Choroid plexus epithelial cell (primary cell): ENCODE measurements at regions not wholly inside any gene's neighbourhood (a gene's known extent, or its start where the extent isn't known, plus 50 kb on each side); places are given as distances from the start of the nearest gene placed in this dataset.
"Not testable (repeated sequence)": the region's sequence is repeated elsewhere in the genome, so short reads cannot be mapped to it uniquely, and the experiment has no call there.

ENCODE experiments used
- DNase-seq: peaks from one replicate; pipeline ENCODE4 v3.0.0-alpha.2; 2010; ENCODE audit warnings: low read depth
- H3K4me3 ChIP-seq: 2 replicates; pipeline ENCODE4 v1.5.1; 2011; ENCODE audit warnings: low read depth, mild to moderate bottlenecking, control low read depth, low read length, moderate library complexity
- TF ChIP-seq, protein P1 (sequence below): conservative IDR thresholded peaks from 2 replicates; pipeline ENCODE4 v1.5.1; 2011; ENCODE audit warnings: low read depth, mild to moderate bottlenecking, control low read depth, inconsistent platforms, low read length, moderate library complexity

DNA sequence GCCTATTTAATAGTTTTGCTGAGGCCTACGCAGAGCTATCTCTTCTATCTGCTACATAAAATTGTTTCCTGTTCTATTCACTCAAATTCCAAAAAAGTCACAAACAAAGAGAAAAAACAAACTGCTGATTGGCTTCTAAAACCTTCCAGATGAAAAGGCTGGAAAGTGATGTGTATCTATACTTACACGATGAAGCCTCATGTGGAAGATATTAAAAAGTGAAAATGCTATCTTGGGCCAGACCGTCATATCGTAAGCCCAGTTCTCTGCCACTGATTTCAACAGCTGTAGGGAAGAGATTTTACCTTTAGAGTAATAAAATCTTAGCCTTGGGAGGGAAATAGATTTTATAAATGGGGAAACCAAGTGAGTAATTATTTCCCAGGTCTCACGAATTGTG lies 394.8 kb downstream of the KIF20B start:
- no peak for DNase-seq
- H3K4me3 ChIP-seq: no peak overlapping the region
- TF ChIP-seq, protein P1, sequence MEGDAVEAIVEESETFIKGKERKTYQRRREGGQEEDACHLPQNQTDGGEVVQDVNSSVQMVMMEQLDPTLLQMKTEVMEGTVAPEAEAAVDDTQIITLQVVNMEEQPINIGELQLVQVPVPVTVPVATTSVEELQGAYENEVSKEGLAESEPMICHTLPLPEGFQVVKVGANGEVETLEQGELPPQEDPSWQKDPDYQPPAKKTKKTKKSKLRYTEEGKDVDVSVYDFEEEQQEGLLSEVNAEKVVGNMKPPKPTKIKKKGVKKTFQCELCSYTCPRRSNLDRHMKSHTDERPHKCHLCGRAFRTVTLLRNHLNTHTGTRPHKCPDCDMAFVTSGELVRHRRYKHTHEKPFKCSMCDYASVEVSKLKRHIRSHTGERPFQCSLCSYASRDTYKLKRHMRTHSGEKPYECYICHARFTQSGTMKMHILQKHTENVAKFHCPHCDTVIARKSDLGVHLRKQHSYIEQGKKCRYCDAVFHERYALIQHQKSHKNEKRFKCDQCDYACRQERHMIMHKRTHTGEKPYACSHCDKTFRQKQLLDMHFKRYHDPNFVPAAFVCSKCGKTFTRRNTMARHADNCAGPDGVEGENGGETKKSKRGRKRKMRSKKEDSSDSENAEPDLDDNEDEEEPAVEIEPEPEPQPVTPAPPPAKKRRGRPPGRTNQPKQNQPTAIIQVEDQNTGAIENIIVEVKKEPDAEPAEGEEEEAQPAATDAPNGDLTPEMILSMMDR: no peak

DNA sequence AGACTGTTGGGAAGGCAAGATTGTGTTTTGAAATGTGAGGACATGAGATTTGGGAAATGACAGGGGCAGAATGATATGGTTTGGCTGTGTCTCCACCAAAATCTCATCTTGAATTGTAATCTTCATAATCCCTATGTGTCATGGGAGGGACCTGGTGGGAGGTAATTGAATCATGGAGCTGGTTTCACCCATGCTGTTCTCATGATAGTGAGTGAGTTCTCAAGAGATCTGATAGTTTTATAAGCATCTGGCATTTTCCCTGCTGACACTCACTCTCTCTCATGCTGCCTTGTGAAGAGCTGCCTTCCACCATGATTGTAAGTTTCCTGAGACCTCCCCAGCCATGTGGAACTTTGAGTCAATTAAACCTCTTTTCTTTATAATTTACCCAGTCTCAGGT lies 406.2 kb downstream of the KIF20B start:
- not testable (repeated sequence) for H3K4me3 ChIP-seq, DNase-seq

DNA sequence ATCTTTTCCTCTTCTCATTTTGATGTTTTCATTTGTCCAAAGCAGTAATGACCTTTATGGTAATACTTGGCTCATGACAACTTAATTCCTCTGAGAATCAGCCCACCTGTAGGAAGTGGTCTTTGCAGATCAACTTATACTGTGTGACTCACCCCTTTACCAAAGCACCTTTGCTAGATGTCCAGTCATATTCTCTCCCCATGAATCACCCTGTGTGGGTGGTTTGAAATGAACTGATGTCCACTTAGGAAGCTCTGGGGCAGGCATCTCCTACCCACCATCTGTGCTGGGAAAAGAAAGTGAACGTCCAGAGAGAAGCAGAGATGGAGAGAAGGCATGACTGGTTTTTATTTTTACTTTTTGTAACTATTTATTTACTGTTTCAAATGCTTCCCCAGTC lies 410.3 kb downstream of the KIF20B start:
- H3K4me3 ChIP-seq: no peak overlapping the region
- peak; percentile 31 for DNase-seq
- TF ChIP-seq, protein P1: no peak

DNA sequence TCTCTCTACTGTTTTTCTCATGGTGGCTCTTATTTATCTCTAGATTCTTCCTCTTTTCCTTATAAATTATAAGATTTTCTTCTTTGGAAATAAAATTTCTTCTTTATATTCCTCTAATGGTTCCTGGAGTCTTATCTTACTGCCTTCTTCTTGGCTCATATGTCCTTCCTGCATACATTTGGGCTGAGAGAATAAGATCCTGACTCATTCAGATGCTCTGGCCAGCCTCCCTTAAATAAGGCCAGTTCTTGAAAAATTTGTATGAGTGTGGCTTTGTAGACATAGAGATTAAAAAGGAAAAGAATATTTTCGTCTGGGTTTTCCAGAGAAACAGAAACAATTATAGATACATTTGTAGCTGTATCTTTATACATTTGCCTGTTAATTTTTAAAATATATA lies 411.3 kb downstream of the KIF20B start:
- DNase-seq: peak; percentile 67
- H3K4me3 ChIP-seq: no peak overlapping the region

DNA sequence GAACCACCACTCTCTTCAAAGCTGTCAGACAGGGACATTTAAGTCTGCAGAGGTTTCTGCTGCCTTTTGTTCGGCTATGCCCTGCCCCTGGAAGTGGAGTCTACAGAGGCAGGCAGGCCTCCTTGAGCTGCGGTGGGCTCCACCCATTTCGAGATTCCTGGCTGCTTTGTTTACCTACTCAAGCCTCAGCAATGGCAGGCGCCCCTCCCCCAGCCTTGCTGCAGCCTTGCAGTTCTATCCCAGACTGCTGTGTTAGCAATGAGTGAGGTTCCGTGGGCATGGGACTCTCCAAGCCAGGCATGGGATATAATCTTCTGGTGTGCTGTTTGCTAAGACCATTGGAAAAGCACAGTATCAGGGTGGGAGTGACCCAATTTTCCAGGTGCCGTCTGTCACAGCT lies 417.2 kb downstream of the KIF20B start:
- not testable (repeated sequence) for H3K4me3 ChIP-seq, DNase-seq

More for the DNA sequence above, 411.3 kb downstream of the KIF20B start:
- TF ChIP-seq, protein P1: no peak

DNA sequence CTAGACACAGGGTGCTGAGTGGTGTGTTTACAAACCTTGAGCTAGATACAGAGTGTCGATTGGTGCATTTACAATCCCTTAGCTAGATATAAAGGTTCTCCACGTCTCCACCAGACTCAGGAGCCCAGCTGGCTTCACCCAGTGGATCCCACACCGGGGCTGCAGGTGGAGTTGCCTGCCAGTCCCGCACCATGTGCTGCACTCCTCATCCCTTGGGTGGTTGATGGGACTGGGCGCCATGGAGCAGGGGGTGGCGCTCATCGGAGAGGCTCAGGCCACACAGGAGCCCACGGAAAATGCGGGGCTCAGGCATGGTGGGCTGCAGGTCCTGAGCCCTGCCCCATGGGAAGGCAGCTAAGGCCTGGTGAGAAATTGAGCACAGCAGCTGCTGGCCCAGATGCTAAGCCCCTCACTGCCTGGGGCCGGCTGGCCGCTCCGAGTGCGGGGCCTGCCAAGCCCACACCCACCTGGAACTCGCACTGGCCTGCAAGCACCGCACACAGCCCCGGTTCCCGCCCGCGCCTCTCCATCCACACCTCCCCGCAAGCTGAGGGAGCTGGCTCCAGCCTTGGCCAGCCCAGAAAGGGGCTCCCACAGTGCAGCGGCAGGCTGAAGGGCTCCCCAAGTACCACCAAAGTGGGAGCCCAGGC lies 418.4 kb downstream of the KIF20B start:
- not testable (repeated sequence) for H3K4me3 ChIP-seq, DNase-seq

DNA sequence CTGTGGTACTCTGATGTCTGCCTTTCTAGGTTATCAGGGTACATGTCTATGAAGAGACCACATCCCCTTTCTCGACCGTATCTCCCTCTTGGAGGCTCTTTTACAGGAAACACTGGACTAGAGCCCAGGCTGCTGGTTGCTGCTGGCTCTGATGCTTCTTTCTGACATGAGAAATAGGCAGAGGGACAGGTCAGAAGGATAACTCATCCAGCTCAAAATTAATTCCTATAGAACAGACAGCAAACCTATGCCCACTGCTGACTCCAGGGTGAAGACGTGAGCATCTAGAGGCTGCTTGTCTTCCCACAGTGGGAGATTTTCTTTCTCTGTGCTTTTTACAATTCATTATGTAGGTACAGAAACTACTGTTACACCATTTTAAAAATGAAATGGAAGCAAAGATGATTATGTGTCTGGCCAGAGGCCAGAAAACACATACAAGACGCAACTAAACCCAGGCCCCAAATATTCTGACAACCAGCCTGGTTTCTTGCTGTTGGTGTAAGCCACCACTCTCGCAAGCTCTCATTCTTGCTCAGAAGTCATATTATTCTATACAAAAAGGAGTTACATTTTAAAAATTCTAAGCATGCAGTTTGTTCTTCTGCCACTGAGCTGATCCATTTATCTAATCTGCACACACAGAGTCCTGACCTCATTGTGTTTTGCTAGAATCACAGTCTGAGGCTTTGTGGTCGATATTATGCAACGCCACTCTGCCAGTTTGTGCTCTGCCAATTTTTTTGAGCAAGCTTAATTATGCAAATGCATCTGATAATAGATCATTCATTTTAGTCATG lies 424.3 kb downstream of the KIF20B start:
- TF ChIP-seq, protein P1: peak; percentile 26
- H3K4me3 ChIP-seq: no peak overlapping the region
- peak; percentile 52 for DNase-seq

DNA sequence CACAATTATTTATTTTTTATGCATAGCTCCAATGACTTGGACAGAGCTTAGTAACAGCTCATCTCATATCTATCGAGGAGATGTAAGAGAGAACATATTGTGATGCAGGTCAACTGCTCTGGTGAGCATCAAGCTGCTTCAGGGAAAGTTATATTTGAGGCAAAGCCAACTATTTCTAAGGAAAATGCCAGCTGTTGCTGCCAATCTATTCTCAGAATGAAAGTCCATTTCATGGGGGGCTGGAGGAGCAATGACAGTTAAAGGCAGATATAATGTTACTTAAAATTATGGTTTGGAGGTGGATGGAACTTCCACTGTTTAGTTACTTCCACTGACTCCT lies 424.8 kb downstream of the KIF20B start:
- TF ChIP-seq, protein P1: no peak
- no peak for DNase-seq
- H3K4me3 ChIP-seq: no peak overlapping the region
